Ascending aorta (tissue), 2 donors: ENCODE measurements at regions not wholly inside any gene's neighbourhood (a gene's known extent, or its start where the extent isn't known, plus 50 kb on each side); places are given as distances from the start of the nearest gene placed in this dataset.

Experiments used
- DNase-seq, 2 donors: peaks; one replicate each; pipeline ENCODE4 v3.0.0-alpha.2; 2019; ENCODE audit warnings: low spot score in 2 of 2
- H3K27ac ChIP-seq, 2 donors: fragments of 200-600 bp; sonication (generic); one replicate each; pipeline ENCODE4 v1.5.1; 2016 to 2017; ENCODE audit warnings: mild to moderate bottlenecking in 1 of 2
- H3K27me3 ChIP-seq: fragments of 200-600 bp; sonication (generic); one replicate; pipeline ENCODE4 v1.5.1; 2017
- H3K36me3 ChIP-seq, 2 donors: fragments of 200-600 bp; sonication (generic); one replicate each; pipeline ENCODE4 v1.5.1; 2016
- H3K4me1 ChIP-seq, 2 donors: fragments of 200-600 bp; sonication (generic); one replicate each; pipeline ENCODE4 v1.5.1; 2016 to 2017; ENCODE audit warnings: mild to moderate bottlenecking in 1 of 2
- H3K4me3 ChIP-seq, 2 donors: fragments of 200-600 bp; sonication (generic); one replicate each; pipeline ENCODE4 v1.5.1; 2016 to 2017; ENCODE audit warnings: mild to moderate bottlenecking in 1 of 2
- H3K9me3 ChIP-seq, 2 donors: fragments of 200-600 bp; sonication (generic); one replicate each; pipeline ENCODE4 v1.5.1; 2016
- intact Hi-C: fragments of 100-400 bp; cut with DNase I; formaldehyde crosslinking; loops from one replicate; pipeline ENCODE4 v1.15.1; 2023
- TF ChIP-seq, protein P1 (sequence below), 3 experiments: fragments of 200-600 bp in 2 of 3; fragments of 450-650 bp in 1 of 3; sonication (generic) in 2 of 3; IDR thresholded peaks; one replicate each; pipeline ENCODE4 v1.5.1; 2016 to 2019; ENCODE audit warnings: antibody characterized with exemption in 3 of 3, mild to moderate bottlenecking in 1 of 3, moderate library complexity in 1 of 3

DNA sequence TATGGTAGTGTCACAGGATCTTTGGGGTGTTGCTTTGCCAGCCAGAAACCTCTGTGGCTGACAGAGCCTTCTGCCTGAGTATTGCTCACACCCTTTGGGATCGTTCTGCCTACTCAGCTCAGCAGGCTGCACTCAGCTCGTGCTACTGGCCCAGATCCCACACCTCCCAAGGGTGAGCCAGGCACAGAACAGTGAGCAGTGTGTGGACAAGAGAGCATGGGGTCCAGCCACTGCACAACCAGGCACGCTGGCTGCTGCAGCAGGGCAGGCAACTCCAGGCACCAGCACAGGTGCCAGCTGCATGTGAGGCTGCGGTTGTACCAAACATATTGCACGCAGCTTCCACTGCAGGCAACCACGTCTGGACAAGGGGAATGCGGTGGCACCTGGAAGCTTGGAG lies 84.9 kb downstream of the CYB561 start:
- no peaks in the 10 kb centered on the region for H3K9me3 ChIP-seq
- H3K4me3 ChIP-seq: no peak overlapping the region

DNA sequence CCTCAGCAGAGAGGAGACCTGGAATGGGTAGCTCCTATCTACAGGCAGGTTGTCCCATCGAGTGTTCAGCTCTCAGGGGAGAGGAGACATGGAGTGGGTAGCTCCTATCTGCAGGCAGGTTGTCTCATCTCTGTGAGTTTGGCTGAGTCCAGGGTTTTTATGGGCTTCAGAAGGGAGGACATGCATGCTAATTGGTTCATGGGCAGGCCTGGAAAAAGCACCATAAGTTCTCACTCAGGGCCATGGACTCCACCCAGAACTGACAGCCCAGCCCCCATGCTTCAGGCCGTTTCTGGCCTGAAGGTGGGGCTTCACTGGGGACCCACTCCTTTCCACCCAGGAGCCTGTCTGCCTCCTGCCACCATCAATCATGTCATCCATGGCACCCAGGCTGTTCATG lies 84.0 kb downstream of the CYB561 start:
- H3K4me1 ChIP-seq: peaks cover 0 to 3% of the 10 kb centered on the region in 2 donors
- no peak for DNase-seq
- no peaks in the 10 kb centered on the region for H3K9me3 ChIP-seq
- H3K4me3 ChIP-seq: no peak overlapping the region
- TF ChIP-seq, protein P1, sequence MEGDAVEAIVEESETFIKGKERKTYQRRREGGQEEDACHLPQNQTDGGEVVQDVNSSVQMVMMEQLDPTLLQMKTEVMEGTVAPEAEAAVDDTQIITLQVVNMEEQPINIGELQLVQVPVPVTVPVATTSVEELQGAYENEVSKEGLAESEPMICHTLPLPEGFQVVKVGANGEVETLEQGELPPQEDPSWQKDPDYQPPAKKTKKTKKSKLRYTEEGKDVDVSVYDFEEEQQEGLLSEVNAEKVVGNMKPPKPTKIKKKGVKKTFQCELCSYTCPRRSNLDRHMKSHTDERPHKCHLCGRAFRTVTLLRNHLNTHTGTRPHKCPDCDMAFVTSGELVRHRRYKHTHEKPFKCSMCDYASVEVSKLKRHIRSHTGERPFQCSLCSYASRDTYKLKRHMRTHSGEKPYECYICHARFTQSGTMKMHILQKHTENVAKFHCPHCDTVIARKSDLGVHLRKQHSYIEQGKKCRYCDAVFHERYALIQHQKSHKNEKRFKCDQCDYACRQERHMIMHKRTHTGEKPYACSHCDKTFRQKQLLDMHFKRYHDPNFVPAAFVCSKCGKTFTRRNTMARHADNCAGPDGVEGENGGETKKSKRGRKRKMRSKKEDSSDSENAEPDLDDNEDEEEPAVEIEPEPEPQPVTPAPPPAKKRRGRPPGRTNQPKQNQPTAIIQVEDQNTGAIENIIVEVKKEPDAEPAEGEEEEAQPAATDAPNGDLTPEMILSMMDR (IDR thresholded peaks at IDR 0.05): no peak
- intact Hi-C loops: no loop called here
- no peak overlapping the region for H3K27ac ChIP-seq
- H3K36me3 ChIP-seq: no peaks in the 10 kb centered on the region
- H3K27me3 ChIP-seq: no peaks in the 10 kb centered on the region

More for the DNA sequence above, 84.9 kb downstream of the CYB561 start:
- no peaks in the 10 kb centered on the region for H3K36me3 ChIP-seq
- H3K4me1 ChIP-seq: peaks cover 0 to 7% of the 10 kb centered on the region in 2 donors
- H3K27ac ChIP-seq: no peak overlapping the region
- intact Hi-C loops: no loop called here
- TF ChIP-seq, protein P1 (IDR thresholded peaks at IDR 0.05): no peak
- H3K27me3 ChIP-seq: no peaks in the 10 kb centered on the region
- DNase-seq: no peak

DNA sequence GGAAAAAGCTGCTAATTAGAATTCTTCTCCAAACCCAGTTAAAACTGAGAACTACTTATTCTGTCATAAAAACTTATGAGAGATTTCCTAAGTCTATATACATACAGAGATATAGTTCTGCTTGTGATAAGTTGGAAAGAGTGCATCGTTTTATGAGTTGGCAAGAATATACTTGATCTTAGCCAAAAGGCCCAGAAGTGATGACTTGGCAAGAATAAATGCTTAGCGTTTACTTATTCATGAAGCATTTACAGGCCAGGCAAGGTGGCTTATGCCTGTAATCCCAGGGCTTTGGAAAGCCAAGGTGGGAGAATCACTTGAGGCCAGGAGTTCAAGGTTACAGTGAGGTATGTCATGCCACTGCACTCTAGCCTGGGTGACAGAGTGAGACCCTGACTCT lies 81.7 kb downstream of the CYB561 start:
- TF ChIP-seq, protein P1 (IDR thresholded peaks at IDR 0.05): no peak
- no peaks in the 10 kb centered on the region for H3K9me3 ChIP-seq
- intact Hi-C loops: no loop called here
- H3K36me3 ChIP-seq: no peaks in the 10 kb centered on the region
- no peak for DNase-seq
- no peak overlapping the region for H3K27ac ChIP-seq
- H3K27me3 ChIP-seq: no peaks in the 10 kb centered on the region
- no peaks in the 10 kb centered on the region for H3K4me1 ChIP-seq
- H3K4me3 ChIP-seq: no peak overlapping the region

DNA sequence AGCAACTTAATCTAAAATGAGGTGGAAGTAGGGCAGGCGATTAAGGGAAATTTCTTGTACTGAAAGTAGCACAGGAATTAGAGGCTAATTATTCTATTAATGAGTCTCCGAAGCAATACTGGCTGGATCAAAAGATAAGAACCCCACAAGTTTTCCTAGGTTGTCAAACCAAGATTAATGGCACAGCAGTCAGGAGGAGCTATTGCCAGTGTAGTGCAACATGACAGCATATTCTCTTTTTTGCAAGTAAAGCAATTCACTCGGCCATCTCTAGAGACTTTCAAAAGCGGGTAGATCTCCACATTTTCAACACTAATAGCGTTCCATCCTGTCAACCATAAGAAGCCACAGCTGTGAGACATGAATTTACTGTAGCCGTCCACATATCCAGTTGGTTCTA lies 81.2 kb downstream of the CYB561 start:
- Histone ChIP-seq H3K36me3 (no peaks in the 10 kb centered on the region), H3K4me3 (no peak overlapping the region), H3K9me3 (no peaks in the 10 kb centered on the region), H3K27ac (no peak overlapping the region), H3K27me3 (no peaks in the 10 kb centered on the region), H3K4me1 (no peaks in the 10 kb centered on the region)
- intact Hi-C loops: no loop called here
- DNase-seq: no peak
- TF ChIP-seq, protein P1 (IDR thresholded peaks at IDR 0.05): no peak

DNA sequence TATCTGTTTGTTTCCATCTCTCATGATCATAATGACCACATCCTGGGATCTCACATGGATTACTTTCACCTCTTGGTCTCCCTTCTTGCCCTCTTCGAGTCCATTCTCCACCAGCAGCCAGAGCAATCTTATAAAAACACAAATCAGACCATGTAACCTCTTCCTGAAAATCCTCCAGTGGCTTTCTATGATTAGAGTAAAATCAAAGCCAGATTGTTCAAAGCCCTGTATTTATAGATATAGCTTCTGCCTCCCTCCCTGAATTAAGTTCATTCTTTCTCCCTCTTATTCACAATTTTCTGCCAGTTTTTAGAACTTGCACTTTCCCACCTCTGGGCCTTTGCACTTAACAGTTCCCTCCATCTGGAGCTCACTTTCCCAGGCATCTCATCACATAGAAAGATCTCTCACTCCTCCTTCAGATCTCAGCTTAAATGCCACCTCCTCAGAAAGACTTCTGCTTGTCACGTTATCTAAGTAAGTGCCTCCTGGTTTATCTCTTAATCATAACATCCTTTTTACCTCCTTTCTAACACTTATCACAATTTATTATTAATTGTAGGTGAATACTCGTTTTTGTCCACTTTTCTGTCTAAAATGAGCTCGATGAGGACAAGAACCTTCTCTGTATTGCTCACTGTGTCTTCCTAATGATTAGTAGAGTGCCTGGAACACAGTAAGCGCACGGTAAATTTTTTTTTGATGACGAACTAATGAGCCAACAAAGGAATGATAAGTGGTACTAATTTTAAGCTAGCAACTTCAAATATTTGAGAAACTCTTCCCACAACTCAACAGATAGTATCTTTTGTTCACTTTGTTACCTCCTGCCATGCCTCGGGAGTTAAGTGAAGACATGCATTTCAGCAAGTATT lies 80.5 kb downstream of the CYB561 start:
- intact Hi-C loops: no loop called here
- TF ChIP-seq, protein P1 (IDR thresholded peaks at IDR 0.05): no peak
- Histone ChIP-seq H3K27me3 (no peaks in the 10 kb centered on the region), H3K4me1 (no peaks in the 10 kb centered on the region), H3K36me3 (no peaks in the 10 kb centered on the region), H3K9me3 (no peaks in the 10 kb centered on the region), H3K4me3 (no peak overlapping the region), H3K27ac (no peak overlapping the region)
- DNase-seq: no peak
